A673 (cell line): ENCODE measurements at regions not wholly inside any gene's neighbourhood (a gene's known extent, or its start where the extent isn't known, plus 50 kb on each side); places are given as distances from the start of the nearest gene placed in this dataset.

ENCODE experiments used
- EZH2 ChIP-seq: fragments of 200-600 bp; sonication (generic); IDR thresholded peaks from 2 replicates; pipeline ENCODE4 v1.6.1; 2017; ENCODE audit warnings: borderline replicate concordance, low read depth, mild to moderate bottlenecking, mixed read lengths, antibody characterized with exemption, low read length; ENCODE audit not compliant: poor library complexity, severe bottlenecking
- TF ChIP-seq, protein P1 (sequence below): fragments of 300-800, 200-600 bp; sonication (generic); conservative IDR thresholded peaks from 2 replicates; pipeline ENCODE4 v1.5.1; 2017; ENCODE audit warnings: low read depth, mild to moderate bottlenecking, antibody characterized with exemption, low read length, moderate library complexity, mixed read lengths

DNA sequence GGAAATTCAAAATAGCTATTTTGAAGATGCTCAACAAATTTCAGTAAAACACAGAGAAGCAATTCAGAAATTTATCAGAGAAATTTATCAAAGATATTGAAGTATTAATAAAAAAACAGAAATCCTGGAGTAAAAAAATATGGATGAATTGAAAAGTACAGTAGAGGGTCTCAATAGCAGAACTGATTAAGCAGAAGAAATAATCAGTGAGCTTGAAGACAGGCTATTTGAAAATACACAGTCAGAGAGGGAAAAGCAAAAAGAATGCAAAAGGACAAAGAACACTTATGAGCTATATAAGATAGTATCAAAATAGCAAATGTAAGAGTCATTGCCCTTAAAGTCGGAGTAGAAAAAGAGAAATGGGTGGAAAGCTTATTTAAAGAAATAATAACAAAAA lies 107.9 kb upstream of the PPP2R2B start:
- TF ChIP-seq, protein P1, sequence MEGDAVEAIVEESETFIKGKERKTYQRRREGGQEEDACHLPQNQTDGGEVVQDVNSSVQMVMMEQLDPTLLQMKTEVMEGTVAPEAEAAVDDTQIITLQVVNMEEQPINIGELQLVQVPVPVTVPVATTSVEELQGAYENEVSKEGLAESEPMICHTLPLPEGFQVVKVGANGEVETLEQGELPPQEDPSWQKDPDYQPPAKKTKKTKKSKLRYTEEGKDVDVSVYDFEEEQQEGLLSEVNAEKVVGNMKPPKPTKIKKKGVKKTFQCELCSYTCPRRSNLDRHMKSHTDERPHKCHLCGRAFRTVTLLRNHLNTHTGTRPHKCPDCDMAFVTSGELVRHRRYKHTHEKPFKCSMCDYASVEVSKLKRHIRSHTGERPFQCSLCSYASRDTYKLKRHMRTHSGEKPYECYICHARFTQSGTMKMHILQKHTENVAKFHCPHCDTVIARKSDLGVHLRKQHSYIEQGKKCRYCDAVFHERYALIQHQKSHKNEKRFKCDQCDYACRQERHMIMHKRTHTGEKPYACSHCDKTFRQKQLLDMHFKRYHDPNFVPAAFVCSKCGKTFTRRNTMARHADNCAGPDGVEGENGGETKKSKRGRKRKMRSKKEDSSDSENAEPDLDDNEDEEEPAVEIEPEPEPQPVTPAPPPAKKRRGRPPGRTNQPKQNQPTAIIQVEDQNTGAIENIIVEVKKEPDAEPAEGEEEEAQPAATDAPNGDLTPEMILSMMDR: no peak
- no peak for TF ChIP-seq EZH2
